Chondrocyte (in vitro differentiated cells): ENCODE measurements at regions not wholly inside any gene's neighbourhood (a gene's known extent, or its start where the extent isn't known, plus 50 kb on each side); places are given as distances from the start of the nearest gene placed in this dataset.

Experiments used
- DNase-seq: peaks from one replicate; pipeline ENCODE4 v3.0.0; 2021; ENCODE audit warnings: mixed read lengths, low spot score
- H3K27ac Mint-ChIP-seq: one replicate; pipeline ENCODE4 v1.8.0; 2021; ENCODE audit warnings: mild to moderate bottlenecking, moderate library complexity, mixed read lengths; ENCODE audit not compliant: unreplicated experiment
- H3K27me3 Mint-ChIP-seq: 2 replicates; pipeline ENCODE4 v1.8.0; 2021; ENCODE audit warnings: low read depth, mixed read lengths
- H3K36me3 Mint-ChIP-seq: 2 replicates; pipeline ENCODE4 v1.8.0; 2021; ENCODE audit warnings: low read depth, mixed read lengths
- H3K4me1 Mint-ChIP-seq: 2 replicates; pipeline ENCODE4 v1.8.0; 2021; ENCODE audit warnings: low read depth, mild to moderate bottlenecking, mixed read lengths
- H3K4me3 Mint-ChIP-seq: one replicate; pipeline ENCODE4 v1.8.0; 2021; ENCODE audit warnings: mild to moderate bottlenecking, moderate library complexity, mixed read lengths; ENCODE audit not compliant: unreplicated experiment
- H3K9me3 Mint-ChIP-seq: 2 replicates; pipeline ENCODE4 v1.8.0; 2021; ENCODE audit warnings: low read depth, mixed read lengths
- CTCF ChIP-seq: fragments of 200-600 bp; sonication (generic); IDR thresholded peaks from 2 replicates; pipeline ENCODE4 v1.5.0; 2021; ENCODE audit warnings: antibody characterized with exemption, mild to moderate bottlenecking, moderate library complexity

GRCh38 chr2:128632501-128632800 lies 313.8 kb upstream of the HS6ST1 start:
- H3K27me3 Mint-ChIP-seq, result no peaks in the 10 kb centered on the region
- H3K4me1 Mint-ChIP-seq, result peaks cover 26% of the 10 kb centered on the region
- no peaks in the 10 kb centered on the region for H3K36me3 Mint-ChIP-seq
- H3K9me3 Mint-ChIP-seq, result no peaks in the 10 kb centered on the region
- no peak overlapping the region for H3K4me3 Mint-ChIP-seq
- no peak for TF ChIP-seq CTCF
- no peak for DNase-seq
- no peak overlapping the region for H3K27ac Mint-ChIP-seq

GRCh38 chr2:128633501-128633900 lies 314.8 kb upstream of the HS6ST1 start:
- no peaks in the 10 kb centered on the region for H3K36me3 Mint-ChIP-seq
- DNase-seq, result no peak
- H3K4me1 Mint-ChIP-seq, result peaks cover 36% of the 10 kb centered on the region
- H3K27me3 Mint-ChIP-seq, result no peaks in the 10 kb centered on the region
- TF ChIP-seq CTCF, result no peak
- no peaks in the 10 kb centered on the region for H3K9me3 Mint-ChIP-seq
- no peak overlapping the region for H3K27ac Mint-ChIP-seq
- H3K4me3 Mint-ChIP-seq, result no peak overlapping the region

GRCh38 chr2:128635361-128635900 lies 316.8 kb upstream of the HS6ST1 start:
- Mint-ChIP-seq H3K27me3 (no peaks in the 10 kb centered on the region), H3K4me1 (peaks cover 48% of the 10 kb centered on the region), H3K9me3 (no peaks in the 10 kb centered on the region), H3K4me3 (no peak overlapping the region), H3K27ac (no peak overlapping the region), H3K36me3 (no peaks in the 10 kb centered on the region)
- DNase-seq, result peak; percentile 46
- TF ChIP-seq CTCF, result no peak

GRCh38 chr2:128636802-128637147 lies 318.1 kb upstream of the HS6ST1 start:
- H3K4me3 Mint-ChIP-seq, result no peak overlapping the region
- DNase-seq, result no peak

GRCh38 chr2:128637481-128638155 lies 318.9 kb upstream of the HS6ST1 start:
- no peaks in the 10 kb centered on the region for H3K27me3 Mint-ChIP-seq
- peaks cover 48% of the 10 kb centered on the region for H3K4me1 Mint-ChIP-seq
- H3K36me3 Mint-ChIP-seq, result no peaks in the 10 kb centered on the region
- TF ChIP-seq CTCF, result no peak
- DNase-seq, result no peak
- H3K9me3 Mint-ChIP-seq, result no peaks in the 10 kb centered on the region
- H3K27ac Mint-ChIP-seq, result no peak overlapping the region
- no peak overlapping the region for H3K4me3 Mint-ChIP-seq

More at GRCh38 chr2:128636802-128637147, 318.1 kb upstream of the HS6ST1 start:
- TF ChIP-seq CTCF, result no peak
- Mint-ChIP-seq H3K36me3 (no peaks in the 10 kb centered on the region), H3K27ac (no peak overlapping the region), H3K9me3 (no peaks in the 10 kb centered on the region), H3K4me1 (peaks cover 48% of the 10 kb centered on the region), H3K27me3 (no peaks in the 10 kb centered on the region)
